ENCODE measurements at regions not wholly inside any gene's neighbourhood (a gene's known extent, or its start where the extent isn't known, plus 50 kb on each side); places are given as distances from the start of the nearest gene placed in this dataset.
"Not testable (repeated sequence)": the region's sequence is repeated elsewhere in the genome, so short reads cannot be mapped to it uniquely, and the experiment has no call there.

DNA sequence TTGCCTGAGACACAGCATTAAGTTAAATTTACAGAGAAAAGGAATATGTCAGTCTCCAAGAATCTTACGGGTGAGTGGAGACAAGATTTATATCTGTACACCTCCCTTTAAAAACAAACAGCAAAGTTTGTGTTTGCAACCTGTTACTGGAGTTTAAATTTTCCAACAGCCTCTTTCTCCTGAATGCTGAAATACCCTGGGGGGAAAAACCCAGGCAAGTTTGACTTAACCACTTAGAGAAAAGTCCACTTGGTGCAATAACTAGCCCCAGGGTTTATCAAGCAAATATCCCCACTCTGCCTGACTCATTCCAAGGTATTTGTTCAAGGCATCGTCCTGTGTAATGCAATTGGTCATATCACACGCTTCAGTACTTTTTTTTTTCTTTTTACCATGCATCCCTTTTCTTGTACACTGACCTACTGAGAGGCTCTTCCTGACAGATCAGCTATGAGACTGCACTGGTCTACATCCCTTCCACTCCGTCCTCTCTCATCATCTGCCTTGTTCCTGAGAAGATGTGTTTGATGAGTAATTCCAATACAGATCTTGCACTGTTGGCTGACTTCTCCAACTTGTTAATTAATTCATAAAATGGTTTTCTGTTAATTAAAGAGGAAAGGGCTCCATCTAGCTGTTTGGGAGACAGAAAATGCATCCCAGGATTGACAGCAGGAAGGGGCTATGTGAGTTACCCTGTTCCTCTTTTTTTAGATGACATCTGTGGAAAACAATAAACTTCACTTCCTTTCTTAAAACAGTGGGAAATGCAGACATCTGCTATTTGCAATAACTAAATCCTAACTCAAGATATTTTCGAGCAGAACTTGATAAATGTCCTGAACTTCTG lies 212.5 kb upstream of the IRS2 start (continued):
- TF ChIP-seq, protein P1, sequence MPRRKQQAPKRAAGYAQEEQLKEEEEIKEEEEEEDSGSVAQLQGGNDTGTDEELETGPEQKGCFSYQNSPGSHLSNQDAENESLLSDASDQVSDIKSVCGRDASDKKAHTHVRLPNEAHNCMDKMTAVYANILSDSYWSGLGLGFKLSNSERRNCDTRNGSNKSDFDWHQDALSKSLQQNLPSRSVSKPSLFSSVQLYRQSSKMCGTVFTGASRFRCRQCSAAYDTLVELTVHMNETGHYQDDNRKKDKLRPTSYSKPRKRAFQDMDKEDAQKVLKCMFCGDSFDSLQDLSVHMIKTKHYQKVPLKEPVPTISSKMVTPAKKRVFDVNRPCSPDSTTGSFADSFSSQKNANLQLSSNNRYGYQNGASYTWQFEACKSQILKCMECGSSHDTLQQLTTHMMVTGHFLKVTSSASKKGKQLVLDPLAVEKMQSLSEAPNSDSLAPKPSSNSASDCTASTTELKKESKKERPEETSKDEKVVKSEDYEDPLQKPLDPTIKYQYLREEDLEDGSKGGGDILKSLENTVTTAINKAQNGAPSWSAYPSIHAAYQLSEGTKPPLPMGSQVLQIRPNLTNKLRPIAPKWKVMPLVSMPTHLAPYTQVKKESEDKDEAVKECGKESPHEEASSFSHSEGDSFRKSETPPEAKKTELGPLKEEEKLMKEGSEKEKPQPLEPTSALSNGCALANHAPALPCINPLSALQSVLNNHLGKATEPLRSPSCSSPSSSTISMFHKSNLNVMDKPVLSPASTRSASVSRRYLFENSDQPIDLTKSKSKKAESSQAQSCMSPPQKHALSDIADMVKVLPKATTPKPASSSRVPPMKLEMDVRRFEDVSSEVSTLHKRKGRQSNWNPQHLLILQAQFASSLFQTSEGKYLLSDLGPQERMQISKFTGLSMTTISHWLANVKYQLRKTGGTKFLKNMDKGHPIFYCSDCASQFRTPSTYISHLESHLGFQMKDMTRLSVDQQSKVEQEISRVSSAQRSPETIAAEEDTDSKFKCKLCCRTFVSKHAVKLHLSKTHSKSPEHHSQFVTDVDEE (CRISPR knock-in tag; IDR thresholded peaks at IDR 0.05) = no peak
- TF ChIP-seq SNAI2 (CRISPR knock-in tag; IDR thresholded peaks at IDR 0.05) (no peak), ESRRG (CRISPR knock-in tag; IDR thresholded peaks at IDR 0.05) (no peak), ZNF8 (CRISPR knock-in tag; IDR thresholded peaks at IDR 0.05) (no peak)

DNA sequence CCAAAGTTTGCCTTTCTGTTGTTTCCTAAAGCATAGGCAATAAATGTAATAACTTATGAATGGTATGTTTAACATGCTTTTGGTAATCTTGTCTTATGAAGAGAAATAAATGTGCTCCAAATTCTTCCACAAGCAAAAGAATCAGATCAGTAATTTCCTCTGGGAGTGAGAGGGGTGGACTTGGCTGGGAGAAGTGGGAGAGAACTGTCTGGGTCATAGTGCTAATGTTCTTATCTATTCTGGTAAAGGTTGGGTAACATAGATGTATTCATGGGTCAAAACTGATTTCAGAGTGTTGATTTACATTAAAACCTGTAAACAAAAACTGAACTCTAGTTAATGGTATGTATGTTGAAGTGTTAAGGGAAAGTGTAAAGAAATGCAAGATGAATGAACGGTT lies 211.7 kb upstream of the IRS2 start:
- ATAC-seq = no peak
- TF ChIP-seq PATZ1 (CRISPR knock-in tag; IDR thresholded peaks at IDR 0.05; ENCODE audit: borderline replicate concordance) (no peak), ZNF70 (CRISPR knock-in tag; IDR thresholded peaks at IDR 0.05) (no peak), CREB5 (CRISPR knock-in tag; IDR thresholded peaks at IDR 0.05; ENCODE audit: low read depth) (no peak), ZC3H10 (CRISPR knock-in tag; IDR thresholded peaks at IDR 0.05) (no peak), ISL1 (CRISPR knock-in tag; IDR thresholded peaks at IDR 0.05) (no peak), GLIS3 (CRISPR knock-in tag; IDR thresholded peaks at IDR 0.05) (no peak), PPARA (CRISPR knock-in tag; IDR thresholded peaks at IDR 0.05; ENCODE audit: borderline replicate concordance) (no peak), TOX (CRISPR knock-in tag; IDR thresholded peaks at IDR 0.05; ENCODE audit: borderline replicate concordance) (no peak), ZNF565 (CRISPR knock-in tag; conservative IDR thresholded peaks at IDR 0.05; ENCODE audit: low read depth) (no peak), ZNF8 (CRISPR knock-in tag; IDR thresholded peaks at IDR 0.05) (no peak), RARB (CRISPR knock-in tag; IDR thresholded peaks at IDR 0.05) (no peak)
- TF ChIP-seq, protein P2, sequence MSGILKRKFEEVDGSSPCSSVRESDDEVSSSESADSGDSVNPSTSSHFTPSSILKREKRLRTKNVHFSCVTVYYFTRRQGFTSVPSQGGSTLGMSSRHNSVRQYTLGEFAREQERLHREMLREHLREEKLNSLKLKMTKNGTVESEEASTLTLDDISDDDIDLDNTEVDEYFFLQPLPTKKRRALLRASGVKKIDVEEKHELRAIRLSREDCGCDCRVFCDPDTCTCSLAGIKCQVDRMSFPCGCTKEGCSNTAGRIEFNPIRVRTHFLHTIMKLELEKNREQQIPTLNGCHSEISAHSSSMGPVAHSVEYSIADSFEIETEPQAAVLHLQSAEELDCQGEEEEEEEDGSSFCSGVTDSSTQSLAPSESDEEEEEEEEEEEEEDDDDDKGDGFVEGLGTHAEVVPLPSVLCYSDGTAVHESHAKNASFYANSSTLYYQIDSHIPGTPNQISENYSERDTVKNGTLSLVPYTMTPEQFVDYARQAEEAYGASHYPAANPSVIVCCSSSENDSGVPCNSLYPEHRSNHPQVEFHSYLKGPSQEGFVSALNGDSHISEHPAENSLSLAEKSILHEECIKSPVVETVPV (CRISPR knock-in tag; IDR thresholded peaks at IDR 0.05) = no peak
- TF ChIP-seq, protein P1 (CRISPR knock-in tag; IDR thresholded peaks at IDR 0.05) = no peak

DNA sequence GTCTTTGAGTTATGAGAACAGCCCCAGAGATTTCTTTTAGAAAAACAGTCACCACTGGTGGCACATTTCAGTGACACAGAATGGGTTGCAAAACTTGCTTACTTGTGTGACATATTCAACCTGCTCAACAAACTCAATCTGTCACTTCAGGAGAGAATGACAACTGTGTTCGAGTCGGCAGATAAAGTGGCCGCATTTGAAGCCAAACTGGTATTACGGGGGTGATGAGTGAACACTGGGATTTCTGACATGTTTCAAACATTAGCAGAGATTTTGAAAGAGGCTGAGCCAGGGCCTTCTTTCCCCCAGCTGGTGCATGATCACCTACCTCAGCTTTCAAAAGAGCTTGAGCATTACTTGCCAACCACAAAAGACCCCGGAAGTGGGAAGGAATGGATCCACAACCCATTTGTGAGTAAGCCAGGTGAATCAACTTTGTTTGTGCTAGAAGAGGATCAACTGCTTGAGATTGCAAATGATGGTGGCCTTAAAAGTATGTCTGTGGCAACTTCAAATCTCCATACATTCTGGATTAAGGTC lies 210.7 kb upstream of the IRS2 start:
- ATAC-seq = not testable (repeated sequence)

- TF ChIP-seq ZNF70 (CRISPR knock-in tag; IDR thresholded peaks at IDR 0.05) (no peak), BACH2 (CRISPR knock-in tag; IDR thresholded peaks at IDR 0.05; ENCODE audit: borderline replicate concordance) (no peak), ARNTL (CRISPR knock-in tag; IDR thresholded peaks at IDR 0.05; ENCODE audit: borderline replicate concordance, low read depth) (no peak), ZNF8 (CRISPR knock-in tag; IDR thresholded peaks at IDR 0.05) (no peak), CREB5 (CRISPR knock-in tag; IDR thresholded peaks at IDR 0.05; ENCODE audit: low read depth) (no peak)
- no peak for ATAC-seq
Observed at GRCh38 chr13:109996404-109996960, 210.1 kb upstream of the IRS2 start.
